GM12874 (cell line): ENCODE measurements at regions not wholly inside any gene's neighbourhood (a gene's known extent, or its start where the extent isn't known, plus 50 kb on each side); places are given as distances from the start of the nearest gene placed in this dataset.

Experiments used
- CTCF ChIP-seq: IDR thresholded peaks from 2 replicates; pipeline ENCODE4 v1.5.1; 2011; ENCODE audit warnings: low read depth, mild to moderate bottlenecking, control low read depth, low read length, moderate library complexity; ENCODE audit not compliant: insufficient read depth

- no peak for TF ChIP-seq CTCF
Measured at GRCh38 chr13:111511805-111512504, 191.5 kb downstream of the TEX29 start.

- TF ChIP-seq CTCF: no peak
Measured at GRCh38 chr13:111512707-111513106, 192.3 kb downstream of the TEX29 start.

DNA sequence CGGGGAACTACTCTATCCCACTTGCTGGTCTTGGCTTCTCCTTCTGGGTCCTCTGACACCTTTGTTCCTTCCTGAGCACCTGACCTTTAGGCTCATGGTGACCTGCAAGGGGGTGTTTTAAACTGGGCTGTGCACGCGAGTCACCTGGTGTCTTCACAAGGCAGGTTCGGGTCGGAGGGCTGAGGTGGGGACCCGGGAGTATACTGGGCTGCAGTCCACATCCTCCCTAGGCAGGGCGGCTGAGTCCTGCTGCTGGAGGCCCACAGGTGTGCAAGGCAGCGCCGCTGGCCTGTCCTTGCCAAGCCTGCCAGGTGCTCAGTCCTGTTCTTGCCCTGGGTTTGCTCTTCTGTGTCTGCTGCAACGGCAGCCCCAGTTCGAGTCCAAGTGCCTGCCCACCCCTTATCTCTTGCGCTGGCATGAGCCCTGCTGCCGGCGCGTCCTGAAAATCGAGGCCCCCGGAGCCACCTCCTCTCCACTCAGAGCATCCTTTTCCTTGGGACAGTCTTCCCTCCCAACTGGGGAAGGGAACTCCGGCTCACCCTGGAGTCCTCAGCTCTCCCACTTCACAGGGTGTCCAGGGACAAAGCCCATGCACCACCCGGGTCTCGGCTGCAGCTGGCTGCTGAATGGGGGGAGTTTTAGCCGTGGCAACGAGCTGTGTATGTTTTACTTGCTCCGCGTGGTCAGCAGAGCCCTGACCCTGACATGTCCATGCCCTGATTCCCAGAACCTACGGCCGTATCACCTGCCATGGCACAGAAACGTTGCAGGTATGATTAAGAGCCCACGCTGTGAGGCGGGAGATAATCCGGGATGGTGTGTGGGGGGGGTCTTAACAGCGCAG lies 193.5 kb downstream of the TEX29 start:
- TF ChIP-seq CTCF: no peak

- TF ChIP-seq CTCF: no peak
Measured at GRCh38 chr13:111514610-111515306, 194.3 kb downstream of the TEX29 start.

GRCh38 chr13:111515307-111515617 lies 194.8 kb downstream of the TEX29 start:
- TF ChIP-seq CTCF: no peak

DNA sequence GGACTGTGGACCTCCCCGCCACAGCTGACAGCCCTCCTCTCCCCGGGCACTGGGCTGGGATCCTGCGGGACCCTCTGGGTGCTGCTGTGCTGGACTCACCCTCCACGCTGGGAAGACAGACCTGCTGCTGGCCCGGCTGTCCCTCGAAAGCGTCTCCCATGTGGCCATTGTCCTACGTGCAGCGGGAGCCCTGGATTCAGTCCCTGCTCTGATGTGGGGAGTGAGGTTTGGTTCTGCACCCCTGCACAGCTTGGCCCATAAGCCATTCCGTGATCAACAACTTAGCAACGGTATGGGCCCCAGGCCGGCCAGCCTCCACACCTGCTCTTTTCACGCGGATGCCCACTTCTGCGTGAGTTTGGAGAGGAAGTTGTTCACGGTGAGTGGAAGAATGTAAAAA lies 195.2 kb downstream of the TEX29 start:
- TF ChIP-seq CTCF: no peak

DNA sequence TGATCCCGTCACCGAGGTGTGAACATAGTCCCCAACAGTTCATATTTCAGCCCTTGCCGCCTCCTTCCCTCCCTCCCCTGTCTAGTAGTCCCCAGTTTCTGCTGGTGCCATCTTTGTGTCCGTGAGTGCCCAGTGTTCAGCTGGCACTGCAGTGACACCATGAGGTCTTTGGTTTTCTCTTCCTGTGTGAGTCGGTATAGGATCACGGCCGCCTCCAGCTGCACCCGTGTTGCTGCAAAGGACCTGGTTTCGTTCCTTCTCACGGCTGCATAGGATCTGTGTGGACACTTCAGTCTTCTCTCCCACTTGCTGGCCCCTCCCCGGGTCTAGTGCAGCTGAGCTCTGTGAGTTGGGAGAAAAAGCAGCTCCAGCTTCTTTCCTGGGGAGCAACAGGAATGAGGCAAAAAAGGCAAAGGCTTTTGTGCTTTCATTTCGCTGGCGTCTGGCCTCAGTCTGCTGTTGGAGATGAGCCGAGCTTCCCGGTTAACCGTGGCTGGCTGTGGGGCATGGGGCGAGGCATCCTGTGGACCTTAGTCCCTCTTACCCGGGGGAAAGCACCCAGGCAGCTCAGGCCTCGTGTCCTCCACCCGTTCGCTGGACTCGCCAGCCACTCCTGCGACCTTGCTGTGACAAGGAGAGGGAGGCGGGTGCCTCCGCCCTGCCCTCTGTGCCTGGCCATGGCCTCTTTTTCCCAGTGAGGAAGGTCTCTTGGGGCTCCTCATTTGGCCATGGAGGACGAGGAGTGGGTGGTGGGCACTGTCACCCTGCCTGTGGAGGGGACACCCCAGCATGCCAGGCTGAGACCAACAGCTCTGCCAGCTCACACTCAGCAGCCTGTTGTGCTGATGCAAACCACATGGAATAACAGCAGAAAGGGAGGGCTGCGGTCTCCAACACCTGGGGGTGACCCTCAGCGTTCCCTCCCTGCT lies 196.5 kb downstream of the TEX29 start:
- TF ChIP-seq CTCF: no peak
